ENCODE measurements at regions not wholly inside any gene's neighbourhood (a gene's known extent, or its start where the extent isn't known, plus 50 kb on each side); places are given as distances from the start of the nearest gene placed in this dataset.

- no peak for DNase-seq
These were observed 397.3 kb upstream of the GRIN3A start for GRCh38 chr9:102135768-102136167.

GRCh38 chr9:102124465-102124864, 386.0 kb upstream of the GRIN3A start:
- no peak for DNase-seq

DNA sequence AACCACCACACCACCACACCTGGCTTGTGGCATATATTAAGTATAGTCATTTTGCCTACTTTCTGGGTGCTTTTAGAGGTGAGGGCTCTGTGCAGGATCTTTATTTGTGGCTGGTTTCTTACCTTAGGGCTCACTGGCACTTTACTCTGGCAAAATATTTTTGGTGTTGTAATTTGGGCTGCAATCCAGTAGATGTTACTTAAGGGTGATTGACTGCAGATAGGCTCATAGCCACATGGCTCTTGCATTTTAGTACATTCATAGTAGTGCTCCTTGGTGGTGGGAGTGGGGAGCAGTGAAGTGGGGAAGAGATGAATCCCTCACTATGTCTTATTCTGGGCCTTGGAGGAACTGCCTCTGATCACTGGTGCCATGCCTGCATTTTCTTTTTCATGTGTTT, 376.1 kb upstream of the GRIN3A start:
- DNase-seq: no peak

DNA sequence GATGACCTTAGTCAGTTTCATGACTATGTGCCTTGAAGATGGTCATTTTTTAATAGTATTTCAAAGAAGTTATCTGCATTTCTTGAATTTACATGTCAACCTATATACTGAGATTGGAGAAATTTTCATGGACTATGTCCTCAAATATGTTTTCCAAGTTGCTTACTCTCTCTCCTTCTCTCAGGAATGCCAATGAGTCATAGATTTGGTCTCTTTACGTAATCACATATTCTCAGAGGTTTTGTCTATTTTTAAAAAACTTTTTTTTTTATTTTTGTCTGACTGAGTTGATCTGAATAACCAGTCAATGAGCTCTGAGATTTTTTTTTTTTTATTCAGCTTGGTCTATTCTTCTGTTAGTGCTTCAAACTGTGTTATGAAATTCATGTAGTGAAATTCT, 374.7 kb upstream of the GRIN3A start:
- DNase-seq: peak; percentile 2

DNA sequence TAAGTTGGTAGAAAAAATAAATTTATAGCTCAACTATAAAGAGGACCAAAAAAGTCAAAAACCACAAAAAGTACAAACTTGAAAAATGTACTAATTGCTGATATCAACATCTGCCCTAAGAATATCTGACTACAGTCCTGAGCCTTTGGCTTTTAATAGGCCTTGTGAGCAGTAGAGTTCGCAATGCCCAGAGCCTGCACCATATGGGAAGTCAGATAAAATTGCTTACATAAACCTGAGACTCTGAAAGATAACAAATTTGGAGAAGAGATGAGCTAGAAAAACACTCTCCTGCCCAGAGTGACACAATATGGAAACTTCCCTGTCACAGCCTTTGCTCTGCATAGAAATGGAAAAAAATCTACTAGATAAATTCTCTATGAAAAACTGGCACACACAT, 368.0 kb upstream of the GRIN3A start:
- no peak for DNase-seq

- no peak for DNase-seq
These were observed 363.3 kb upstream of the GRIN3A start for GRCh38 chr9:102101723-102102122.

- DNase-seq: no peak
These were observed 348.7 kb upstream of the GRIN3A start for GRCh38 chr9:102087141-102087540.

- DNase-seq: no peak
These were observed 347.1 kb upstream of the GRIN3A start for GRCh38 chr9:102085548-102085947.

DNA sequence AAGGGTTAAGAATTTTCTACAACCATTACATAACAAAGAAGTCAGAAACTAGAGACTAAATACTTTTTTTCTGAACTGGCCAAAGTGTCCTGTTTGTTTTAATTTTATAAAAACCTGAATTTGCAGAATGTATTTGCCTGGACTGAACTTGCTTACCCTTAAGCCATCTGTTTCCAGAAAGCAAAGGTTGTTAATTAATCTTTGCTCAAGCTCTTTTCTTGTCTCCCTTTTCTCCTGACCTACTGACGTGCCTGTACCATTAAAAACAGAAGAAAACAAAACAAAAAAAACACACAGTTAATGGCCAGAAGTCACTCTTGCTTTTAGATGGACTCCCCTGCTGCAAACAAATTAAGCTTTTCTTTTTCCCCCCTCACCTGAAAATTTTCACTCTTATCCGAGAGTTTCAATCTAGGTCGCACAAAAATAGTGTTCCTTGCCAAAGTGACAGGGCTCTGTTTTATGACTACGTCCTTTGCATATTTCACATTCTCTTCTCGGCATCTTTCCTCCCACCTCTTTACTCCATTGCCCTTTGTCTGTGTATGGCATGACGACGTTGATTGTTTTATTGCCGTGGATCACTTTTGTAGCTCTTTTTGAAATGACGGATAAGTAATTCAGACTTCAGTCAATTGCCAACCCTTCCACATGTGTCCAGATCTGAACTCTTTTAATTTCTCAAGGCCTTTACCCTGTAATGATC, 333.8 kb upstream of the GRIN3A start:
- no peak for DNase-seq

DNA sequence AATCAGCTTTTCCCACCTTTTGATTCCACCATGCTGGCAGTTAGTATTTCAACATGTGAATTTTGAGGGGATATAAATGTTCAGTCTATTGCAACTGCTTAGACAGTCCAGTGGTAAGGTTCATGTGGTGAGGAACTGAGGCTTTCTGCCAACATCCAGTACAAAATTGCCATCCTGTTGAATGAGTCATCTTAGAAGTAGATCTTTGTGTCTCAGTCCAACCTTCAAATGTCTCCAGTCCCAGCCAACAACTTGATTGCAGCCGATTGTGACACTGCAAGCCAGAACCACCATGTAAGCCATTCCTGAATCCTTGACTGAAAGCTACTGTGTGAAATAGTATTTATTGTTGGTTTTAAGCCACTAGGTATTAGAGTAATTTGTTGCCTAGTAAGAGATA, 331.5 kb upstream of the GRIN3A start:
- DNase-seq: peak; percentile 2

DNA sequence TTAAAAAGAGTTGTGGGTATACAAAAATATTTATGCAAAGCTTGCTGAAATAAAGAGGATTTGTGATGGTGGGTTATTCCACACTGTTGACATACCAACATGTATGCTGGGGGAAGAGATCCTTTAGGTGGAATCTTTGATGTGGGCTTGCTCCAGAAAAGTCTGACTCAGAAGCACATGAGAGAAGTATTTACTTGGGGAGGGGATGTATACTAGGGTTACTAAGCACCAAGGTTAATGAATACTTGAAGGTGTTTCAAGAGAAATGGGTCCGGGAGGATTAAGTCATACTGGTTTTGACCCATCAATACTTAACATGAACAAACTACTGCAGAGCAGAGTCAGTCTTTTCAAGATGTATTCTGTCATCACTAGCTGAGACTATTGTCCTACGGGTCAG, 316.4 kb upstream of the GRIN3A start:
- no peak for DNase-seq

- no peak for DNase-seq
These were observed 311.3 kb upstream of the GRIN3A start for GRCh38 chr9:102049586-102050246.

DNA sequence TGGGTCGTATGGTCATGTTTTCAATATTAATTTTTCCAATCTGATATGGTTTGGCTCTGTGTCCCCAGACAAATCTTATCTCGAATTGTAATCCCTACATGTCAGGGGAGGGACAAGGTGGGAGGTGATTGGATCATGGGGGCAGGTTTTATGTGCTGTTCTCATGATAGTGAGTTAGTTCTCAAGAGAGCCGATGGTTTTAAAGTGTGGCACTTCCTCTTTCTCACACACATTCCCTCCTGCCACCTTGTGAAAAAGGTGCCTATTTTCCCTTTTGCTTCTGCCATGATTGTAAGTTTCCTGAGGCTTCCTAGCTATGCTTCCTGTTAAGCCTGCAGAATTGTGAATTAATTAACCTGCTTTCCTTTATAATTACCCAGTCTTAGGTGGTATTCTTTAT, 309.1 kb upstream of the GRIN3A start:
- DNase-seq: no peak

DNA sequence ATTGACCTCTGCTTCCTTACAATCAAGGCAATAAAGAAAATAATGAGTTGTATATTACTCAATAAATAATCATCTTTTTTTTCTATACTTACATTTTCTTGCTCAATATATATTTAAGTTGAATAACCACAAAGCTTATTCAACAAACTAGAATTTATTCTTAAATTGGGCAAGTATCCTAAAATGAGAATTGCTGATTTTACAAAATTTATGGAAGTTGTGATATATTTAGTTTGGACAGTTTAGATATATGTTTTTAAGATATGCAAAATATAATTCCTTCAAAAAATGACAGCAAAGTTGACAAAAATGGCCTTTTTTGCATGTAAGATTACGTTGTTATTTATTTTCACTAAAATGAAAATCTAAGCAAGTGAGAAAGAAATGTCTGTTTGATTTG, 305.7 kb upstream of the GRIN3A start:
- no peak for DNase-seq

DNA sequence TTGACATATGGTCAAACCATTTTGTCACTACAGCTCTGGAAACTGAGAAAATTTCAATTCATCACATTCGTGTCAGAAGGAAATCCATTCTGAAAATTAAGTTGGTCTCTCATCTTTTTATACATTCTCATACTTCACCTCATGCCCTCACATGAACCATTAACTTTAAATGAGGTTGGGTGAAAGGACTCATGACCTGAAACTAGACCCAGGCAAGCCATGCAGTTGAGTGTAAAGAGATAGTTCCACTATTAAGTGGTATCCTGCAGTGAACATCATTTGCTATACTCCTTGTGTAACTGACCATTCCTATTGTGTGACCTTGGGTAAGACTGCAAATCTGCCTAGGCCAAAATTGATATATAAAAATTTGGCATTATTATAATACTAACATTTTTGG, 299.6 kb upstream of the GRIN3A start:
- no peak for DNase-seq

GRCh38 chr9:102035929-102036328, 297.5 kb upstream of the GRIN3A start:
- DNase-seq: no peak

DNA sequence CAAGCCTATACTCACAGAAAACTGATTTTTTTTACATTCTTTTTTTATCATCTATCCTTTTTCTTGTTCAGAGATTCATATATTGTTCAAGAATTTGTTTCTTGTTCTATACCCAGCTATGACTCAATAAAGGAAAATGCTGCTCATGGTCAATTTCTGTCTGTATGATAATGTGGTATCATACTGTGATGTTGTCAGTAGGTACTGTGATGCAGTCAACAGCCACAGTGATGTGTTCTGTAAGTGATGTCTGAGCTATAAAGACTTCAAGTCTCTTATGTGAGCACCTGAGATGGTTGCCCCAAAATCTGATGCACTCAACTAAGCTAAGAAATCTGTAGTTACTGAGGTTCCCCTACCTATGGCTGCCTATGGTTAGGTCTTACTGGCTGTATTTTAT, 294.2 kb upstream of the GRIN3A start:
- no peak for DNase-seq

DNA sequence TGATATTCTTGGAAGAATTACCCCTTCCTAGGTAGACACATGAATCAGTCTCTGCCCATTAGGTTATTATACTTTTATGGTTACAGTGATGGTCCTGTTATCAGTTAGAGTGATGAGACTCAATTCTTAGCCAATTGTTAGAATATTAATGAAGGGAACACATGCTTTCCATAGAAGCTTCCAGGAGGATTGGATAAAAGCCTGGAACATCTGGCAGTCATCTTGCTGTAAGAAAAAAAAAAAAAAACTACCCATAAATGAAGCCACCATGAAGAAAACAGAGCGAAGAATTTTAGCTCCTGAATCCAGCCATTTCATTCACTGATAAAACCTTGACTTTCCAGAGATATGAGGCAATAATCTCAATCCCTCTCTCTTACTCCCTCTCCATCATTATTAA, 262.5 kb upstream of the GRIN3A start:
- DNase-seq: no peak

GRCh38 chr9:101999441-101999840, 261.0 kb upstream of the GRIN3A start:
- no peak for DNase-seq

DNA sequence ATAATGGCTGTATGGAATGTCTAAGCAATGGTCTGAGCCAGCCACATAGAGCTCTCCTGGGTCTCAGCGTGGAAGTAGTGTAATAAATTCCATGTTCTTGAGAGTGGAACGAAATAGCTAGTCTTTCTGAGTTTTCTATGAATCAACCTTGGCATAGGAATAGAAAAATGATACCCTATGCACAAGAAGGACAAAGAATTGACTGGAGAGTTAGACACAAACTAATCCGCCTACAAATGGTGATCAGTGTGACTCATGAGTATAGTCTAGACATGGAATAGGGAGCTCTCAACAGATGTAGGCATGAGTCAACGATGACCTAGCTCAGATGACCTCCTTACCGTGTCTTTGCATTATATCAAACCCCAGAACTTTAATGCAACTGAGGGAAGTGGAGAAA, 256.8 kb upstream of the GRIN3A start:
- peak; percentile 89 for DNase-seq

DNA sequence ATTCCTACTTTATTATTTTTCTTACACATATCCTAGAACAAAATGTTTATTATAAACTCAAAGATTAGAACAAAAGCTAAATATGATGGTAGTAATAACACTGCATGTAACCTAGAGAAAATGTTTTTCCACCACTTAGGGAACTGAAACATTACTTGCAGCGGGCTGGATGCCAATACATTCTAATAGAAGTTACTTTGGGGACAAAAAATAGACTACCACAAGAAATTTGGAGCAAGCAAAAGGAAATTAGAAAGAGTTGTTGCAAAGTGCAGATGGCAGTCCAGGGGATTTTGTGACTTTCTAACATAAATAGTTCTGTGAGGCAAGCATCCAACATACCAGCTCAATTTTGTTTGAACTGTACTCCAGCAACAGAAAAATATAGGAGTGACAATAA, 255.3 kb upstream of the GRIN3A start:
- DNase-seq: no peak

DNA sequence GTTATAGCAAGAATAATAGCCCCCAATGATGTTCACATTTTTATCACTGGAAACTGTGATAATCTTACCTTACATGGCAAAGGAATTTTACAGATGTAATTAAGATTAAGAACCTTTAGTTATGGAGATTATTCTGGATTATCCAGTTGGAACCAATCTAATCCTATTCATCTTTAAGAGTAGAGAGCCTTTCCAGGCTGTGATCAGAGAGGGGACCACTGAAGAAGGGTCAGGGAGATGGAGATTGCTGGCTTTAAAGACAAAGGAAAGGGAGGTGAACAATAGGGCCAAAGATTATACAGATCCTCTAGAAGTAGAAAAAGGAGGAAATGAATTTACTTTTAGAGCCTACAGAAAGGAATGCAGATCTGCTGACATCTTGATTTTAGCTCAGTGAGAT, 253.5 kb upstream of the GRIN3A start:
- no peak for DNase-seq

DNA sequence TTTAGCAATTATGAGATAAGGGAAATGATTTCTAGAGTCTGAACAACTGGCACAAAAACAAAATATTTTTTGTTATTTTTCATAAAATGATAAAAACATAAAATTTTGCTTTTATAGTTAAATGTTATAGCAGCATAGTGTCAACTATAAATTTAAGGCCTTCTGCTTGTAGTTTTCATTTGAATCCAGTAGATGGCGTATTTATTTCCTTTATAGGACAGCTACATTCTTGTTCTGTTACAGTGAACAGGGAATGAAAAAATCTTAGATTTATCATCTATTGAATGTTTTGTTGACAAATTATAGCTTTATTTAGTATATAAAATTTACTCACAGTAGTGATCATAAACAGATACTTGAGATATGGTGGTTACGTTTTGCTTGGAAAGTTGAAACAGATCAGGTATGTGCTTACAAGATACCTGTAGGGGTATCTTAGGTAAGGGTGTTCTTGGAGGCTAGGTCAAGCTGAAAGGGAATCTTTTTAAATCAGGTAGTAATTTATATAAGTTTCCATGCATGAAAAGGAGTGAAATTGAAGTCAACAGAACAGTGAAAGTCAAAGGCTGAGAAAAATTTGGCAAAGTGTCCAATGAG, 239.3 kb upstream of the GRIN3A start:
- peak; percentile 23 for DNase-seq

DNA sequence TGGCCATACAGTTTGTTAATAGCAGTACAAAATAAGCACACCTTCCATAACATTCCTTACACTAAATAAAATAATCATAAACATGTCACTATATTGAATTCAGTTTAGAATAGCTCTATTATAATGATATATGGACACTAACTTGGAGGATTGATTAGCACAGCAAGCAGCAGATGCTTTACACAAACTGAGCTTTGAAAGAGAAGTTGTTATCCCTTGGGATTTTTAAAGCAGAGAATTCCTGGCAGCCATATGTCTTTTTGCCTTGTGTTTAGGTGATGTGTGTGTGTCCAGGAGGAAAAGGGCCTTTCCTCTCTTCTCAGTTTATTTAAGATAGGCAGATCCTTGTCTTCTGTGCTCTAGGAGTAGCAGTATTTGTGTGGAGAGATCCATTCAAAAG, 232.2 kb upstream of the GRIN3A start:
- DNase-seq: no peak

Data from fibroblast of skin of abdomen (primary cell).